CD4-positive, alpha-beta T cell (primary cell): ENCODE measurements at regions not wholly inside any gene's neighbourhood (a gene's known extent, or its start where the extent isn't known, plus 50 kb on each side); places are given as distances from the start of the nearest gene placed in this dataset.

Experiments
- ATAC-seq: fragments of 200-7000 bp; cut with Tn5 transposase; one replicate; pipeline ENCODE4 v1.10.0; 2022; ENCODE audit warnings: mild to moderate bottlenecking; ENCODE audit not compliant: poor library complexity
- CTCF ChIA-PET: fragments of 350-600 bp; sonication (Branson Sonifier 250); formaldehyde crosslinking; loops from one replicate; lab custom pipeline; 2021; ENCODE audit warnings: antibody characterized with exemption, inconsistent platforms; lab: Charles Lee
- POLR2A ChIA-PET: fragments of 350-600 bp; sonication (Branson Sonifier 250); formaldehyde crosslinking; loops from one replicate; lab custom pipeline; 2021; ENCODE audit warnings: antibody characterized with exemption, inconsistent platforms; lab: Charles Lee
- DNase-seq, 14 experiments: peaks; one replicate each; pipeline ENCODE4 v3.0.0-alpha.2; 2013 to 2020; ENCODE audit warnings: mixed read lengths in 2 of 14
- H3K27ac ChIP-seq, 2 donors: one replicate each; pipeline versions ENCODE4 v1.5.1 to v1.7.0; 2013; ENCODE audit warnings: low read length in 2 of 2, low read depth in 1 of 2, mild to moderate bottlenecking in 1 of 2
- H3K27me3 ChIP-seq, 2 experiments: 1 replicate in 1 of 2; 2 replicates in 1 of 2; pipeline versions ENCODE4 v1.6.1 to v1.7.0; 2013; ENCODE audit warnings: low read length in 2 of 2, control low read depth in 1 of 2, mild to moderate bottlenecking in 1 of 2, moderate library complexity in 1 of 2; ENCODE audit not compliant: insufficient read depth in 2 of 2, control insufficient read depth in 1 of 2
- H3K36me3 ChIP-seq: one replicate; pipeline ENCODE4 v1.6.1; 2013; ENCODE audit warnings: low read length, control low read depth; ENCODE audit not compliant: insufficient read depth
- H3K4me1 ChIP-seq: one replicate; pipeline ENCODE4 v1.6.1; 2013; ENCODE audit warnings: low read length, control low read depth; ENCODE audit not compliant: insufficient read depth
- H3K4me3 ChIP-seq: one replicate; pipeline ENCODE4 v1.5.1; 2013; ENCODE audit warnings: mild to moderate bottlenecking, low read length, moderate library complexity
- H3K9me3 ChIP-seq, 2 experiments: 1 replicate in 1 of 2; 2 replicates in 1 of 2; pipeline versions ENCODE4 v1.6.1 to v1.7.0; 2013; ENCODE audit warnings: low read length in 2 of 2, mild to moderate bottlenecking in 2 of 2, control low read depth in 1 of 2, moderate library complexity in 1 of 2; ENCODE audit not compliant: control insufficient read depth in 1 of 2, insufficient read depth in 1 of 2
- H3K27ac Mint-ChIP-seq: one replicate; pipeline ENCODE4 v1.8.0; 2020; ENCODE audit warnings: mixed read lengths
- H3K27me3 Mint-ChIP-seq: one replicate; pipeline ENCODE4 v1.8.0; 2021; ENCODE audit warnings: mixed read lengths
- H3K36me3 Mint-ChIP-seq: one replicate; pipeline ENCODE4 v1.8.0; 2021; ENCODE audit warnings: low read depth, mixed read lengths
- H3K4me1 Mint-ChIP-seq: one replicate; pipeline ENCODE4 v1.8.0; 2021; ENCODE audit warnings: low read depth, mixed read lengths
- H3K4me3 Mint-ChIP-seq: one replicate; pipeline ENCODE4 v1.8.0; 2020; ENCODE audit warnings: mild to moderate bottlenecking, mixed read lengths
- H3K9me3 Mint-ChIP-seq: one replicate; pipeline ENCODE4 v1.8.0; 2020; ENCODE audit warnings: mixed read lengths
- CTCF ChIP-seq: fragments of 200-600 bp; IDR thresholded peaks from one replicate; pipeline ENCODE4 v1.8.0; 2022; ENCODE audit warnings: antibody characterized with exemption, mild to moderate bottlenecking
- intact Hi-C, 2 experiments: fragments of 100-400 bp; cut with DNase I in 1 of 2; cut with micrococcal nuclease in 1 of 2; formaldehyde crosslinking; loops; one replicate each; pipeline versions ENCODE4 v1.15.1 to v1.9.0; 2023 to 2025; cut with DNase I, micrococcal nuclease

GRCh38 chr3:30289766-30290165 is 316.6 kb upstream of the TGFBR2 start:
- no peaks in the 10 kb centered on the region for H3K27me3 Mint-ChIP-seq
- intact Hi-C loops: no loop called here
- no peak overlapping the region for H3K27ac ChIP-seq
- POLR2A ChIA-PET: no interaction called here
- no peak overlapping the region for H3K4me3 ChIP-seq
- no peaks in the 10 kb centered on the region for H3K9me3 Mint-ChIP-seq
- TF ChIP-seq CTCF: no peak
- DNase-seq (peak in 1 of 14 experiments; percentile 5), ATAC-seq (no peak)
- no peaks in the 10 kb centered on the region for H3K27me3 ChIP-seq
- H3K36me3 ChIP-seq: no peaks in the 10 kb centered on the region
- no peaks in the 10 kb centered on the region for H3K4me1 ChIP-seq
- CTCF ChIA-PET: no interaction called here
- no peaks in the 10 kb centered on the region for H3K36me3 Mint-ChIP-seq
- H3K4me1 Mint-ChIP-seq: peaks cover 10% of the 10 kb centered on the region
- H3K9me3 ChIP-seq: no peaks in the 10 kb centered on the region
- H3K27ac Mint-ChIP-seq: no peak overlapping the region
- no peak overlapping the region for H3K4me3 Mint-ChIP-seq

- Mint-ChIP-seq H3K4me3 (no peak overlapping the region), H3K4me1 (peaks cover 10% of the 10 kb centered on the region), H3K27me3 (no peaks in the 10 kb centered on the region), H3K36me3 (no peaks in the 10 kb centered on the region), H3K27ac (no peak overlapping the region), H3K9me3 (no peaks in the 10 kb centered on the region)
- H3K36me3 ChIP-seq: no peaks in the 10 kb centered on the region
- TF ChIP-seq CTCF: no peak
- no peaks in the 10 kb centered on the region for H3K27me3 ChIP-seq
- no peaks in the 10 kb centered on the region for H3K9me3 ChIP-seq
- DNase-seq (peak in 1 of 14 experiments; percentile 9), ATAC-seq (no peak)
- intact Hi-C loops: no loop called here
- POLR2A ChIA-PET: no interaction called here
- no peaks in the 10 kb centered on the region for H3K4me1 ChIP-seq
- CTCF ChIA-PET: no interaction called here
- H3K4me3 ChIP-seq: no peak overlapping the region
- no peak overlapping the region for H3K27ac ChIP-seq
Observed at GRCh38 chr3:30290479-30290878, 315.9 kb upstream of the TGFBR2 start.

GRCh38 chr3:30292192-30292893 is 314.1 kb upstream of the TGFBR2 start:
- no peaks in the 10 kb centered on the region for H3K9me3 ChIP-seq
- H3K4me1 Mint-ChIP-seq: peaks cover 10% of the 10 kb centered on the region
- H3K36me3 Mint-ChIP-seq: no peaks in the 10 kb centered on the region
- H3K27ac ChIP-seq: no peak overlapping the region
- no peaks in the 10 kb centered on the region for H3K36me3 ChIP-seq
- CTCF ChIA-PET: no interaction called here
- no peaks in the 10 kb centered on the region for H3K27me3 ChIP-seq
- intact Hi-C loops: no loop called here
- POLR2A ChIA-PET: interaction anchor here (0.6 kb wide), 2 partner anchors 16 to 1891 kb away, joined by 3 read pairs; no protein-coding TSS in a partner anchor
- no peak overlapping the region for H3K4me3 ChIP-seq
- H3K4me3 Mint-ChIP-seq: no peak overlapping the region
- no peak overlapping the region for H3K27ac Mint-ChIP-seq
- H3K9me3 Mint-ChIP-seq: no peaks in the 10 kb centered on the region
- DNase-seq (no peak), ATAC-seq (no peak)
- H3K27me3 Mint-ChIP-seq: no peaks in the 10 kb centered on the region
- TF ChIP-seq CTCF: no peak
- H3K4me1 ChIP-seq: no peaks in the 10 kb centered on the region
